Erythroblast (primary cell): ENCODE measurements at regions not wholly inside any gene's neighbourhood (a gene's known extent, or its start where the extent isn't known, plus 50 kb on each side); places are given as distances from the start of the nearest gene placed in this dataset.

Source experiments
- GATA1 ChIP-seq: IDR thresholded peaks from 2 replicates; pipeline ENCODE4 v1.6.1; 2011; ENCODE audit warnings: low read depth, mild to moderate bottlenecking, control low read depth, low read length, moderate library complexity
- POLR2A ChIP-seq: IDR thresholded peaks from 2 replicates; pipeline ENCODE4 v1.6.1; 2011; ENCODE audit warnings: mild to moderate bottlenecking, low read length

DNA sequence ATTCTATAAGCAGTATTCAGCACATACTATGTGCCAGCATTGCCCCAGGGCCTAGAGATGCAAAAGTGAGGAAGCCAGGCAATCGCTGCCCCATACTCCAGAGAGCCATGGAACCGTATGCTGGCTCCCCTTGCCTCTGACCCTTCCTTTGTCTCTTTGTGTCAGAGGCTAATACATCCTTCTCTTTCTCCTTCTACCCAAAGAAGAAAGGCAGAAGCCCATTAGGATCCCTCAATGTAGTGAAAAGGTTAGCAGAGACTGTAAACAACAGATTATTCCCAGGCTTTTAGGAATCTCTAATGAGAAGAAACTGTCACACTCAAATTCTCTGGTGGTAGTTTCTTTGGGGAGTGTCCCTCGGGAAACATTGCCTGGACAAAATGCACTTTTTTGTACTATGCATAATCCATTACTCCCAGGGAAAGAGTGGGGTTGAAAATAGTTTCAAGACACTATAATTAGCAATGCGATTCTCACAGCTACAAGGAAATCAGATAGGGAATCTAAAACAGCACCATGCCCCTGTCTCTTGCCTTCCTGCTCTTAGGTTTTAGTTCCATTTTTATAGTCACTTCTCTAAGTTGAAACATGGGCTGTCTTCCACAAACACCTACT is 325.2 kb upstream of the CNR1 start:
- TF ChIP-seq POLR2A (no peak), GATA1 (no peak)
